ENCODE measurements at regions not wholly inside any gene's neighbourhood (a gene's known extent, or its start where the extent isn't known, plus 50 kb on each side); places are given as distances from the start of the nearest gene placed in this dataset.
"Not testable (repeated sequence)": the region's sequence is repeated elsewhere in the genome, so short reads cannot be mapped to it uniquely, and the experiment has no call there.

- H3K27ac ChIP-seq, result no peak overlapping the region
- no peak for TF ChIP-seq ZFX (IDR thresholded peaks at IDR 0.05; ENCODE audit: borderline replicate concordance)
- TF ChIP-seq CTCF (IDR thresholded peaks at IDR 0.05), result no peak
Observed at GRCh38 chr6:145275019-145275418, 460.3 kb downstream of the EPM2A start.

- TF ChIP-seq ZFX (IDR thresholded peaks at IDR 0.05; ENCODE audit: borderline replicate concordance), result no peak
- TF ChIP-seq CTCF (IDR thresholded peaks at IDR 0.05), result no peak
- H3K27ac ChIP-seq, result no peak overlapping the region
Observed at GRCh38 chr6:145275787-145276186, 459.5 kb downstream of the EPM2A start.

- no peak overlapping the region for H3K27ac ChIP-seq
- TF ChIP-seq CTCF (IDR thresholded peaks at IDR 0.05), result no peak
- no peak for TF ChIP-seq ZFX (IDR thresholded peaks at IDR 0.05; ENCODE audit: borderline replicate concordance)
Observed at GRCh38 chr6:145276756-145277155, 458.6 kb downstream of the EPM2A start.

GRCh38 chr6:145277358-145278086, 457.8 kb downstream of the EPM2A start:
- H3K27ac ChIP-seq, result no peak overlapping the region
- TF ChIP-seq CTCF (IDR thresholded peaks at IDR 0.05), result no peak
- no peak for TF ChIP-seq ZFX (IDR thresholded peaks at IDR 0.05; ENCODE audit: borderline replicate concordance)

- no peak for TF ChIP-seq ZFX (IDR thresholded peaks at IDR 0.05; ENCODE audit: borderline replicate concordance)
- no peak for TF ChIP-seq CTCF (IDR thresholded peaks at IDR 0.05)
- no peak overlapping the region for H3K27ac ChIP-seq
Observed at GRCh38 chr6:145278163-145278807, 457.0 kb downstream of the EPM2A start.

GRCh38 chr6:145279551-145279950, 455.8 kb downstream of the EPM2A start:
- H3K27ac ChIP-seq, result no peak overlapping the region
- no peak for TF ChIP-seq ZFX (IDR thresholded peaks at IDR 0.05; ENCODE audit: borderline replicate concordance)
- no peak for TF ChIP-seq CTCF (IDR thresholded peaks at IDR 0.05)

GRCh38 chr6:145279993-145280392, 455.3 kb downstream of the EPM2A start:
- TF ChIP-seq CTCF (IDR thresholded peaks at IDR 0.05) (no peak), ZFX (IDR thresholded peaks at IDR 0.05; ENCODE audit: borderline replicate concordance) (no peak)
- H3K27ac ChIP-seq, result no peak overlapping the region

GRCh38 chr6:145283209-145283608, 452.1 kb downstream of the EPM2A start:
- not testable (repeated sequence) for H3K27ac ChIP-seq

Measured in 22Rv1 (cell line).